ENCODE measurements at regions not wholly inside any gene's neighbourhood (a gene's known extent, or its start where the extent isn't known, plus 50 kb on each side); places are given as distances from the start of the nearest gene placed in this dataset.

GRCh38 chr1:67542747-67543146 is 112.5 kb upstream of the SERBP1 start:
- no peaks in the 10 kb centered on the region for H3K9me3 ChIP-seq (ENCODE audit: low read depth)
- no peaks in the 10 kb centered on the region for H3K36me3 ChIP-seq
- no peaks in the 10 kb centered on the region for H3K27me3 ChIP-seq
- no peak for TF ChIP-seq CTCF (IDR thresholded peaks at IDR 0.05)
- TF ChIP-seq EZH2phosphoT487 (IDR thresholded peaks at IDR 0.05), result no peak
- TF ChIP-seq EZH2 (IDR thresholded peaks at IDR 0.05), result no peak
- Mint-ChIP-seq H3K36me3 (no peaks in the 10 kb centered on the region), H3K27ac (no peak overlapping the region), H3K27me3 (ENCODE audit: insufficient read depth, low read depth) (peaks cover 5% of the 10 kb centered on the region), H3K9me3 (peaks cover 2% of the 10 kb centered on the region), H3K4me1 (peaks cover 6% of the 10 kb centered on the region), H3K4me3 (no peak overlapping the region)
- no peak overlapping the region for H3K27ac ChIP-seq
- H3K9ac ChIP-seq, result no peak overlapping the region
- no peak overlapping the region for H3K4me3 ChIP-seq
- no peak for DNase-seq (ENCODE audit: low spot score)
- no peak overlapping the region for H3K4me2 ChIP-seq
- H3K79me2 ChIP-seq (ENCODE audit: low read depth), result no peaks in the 10 kb centered on the region
- H4K20me1 ChIP-seq (ENCODE audit: low read depth), result no peaks in the 10 kb centered on the region
- H2AFZ ChIP-seq (replicated peaks), result no peak overlapping the region
- peaks cover 4% of the 10 kb centered on the region for H3K4me1 ChIP-seq
- H3F3A ChIP-seq (ENCODE audit: low read depth), result peaks cover under 1% of the 10 kb centered on the region

- Mint-ChIP-seq H3K9me3 (peaks cover 6% of the 10 kb centered on the region), H3K27ac (no peak overlapping the region), H3K4me3 (no peak overlapping the region), H3K27me3 (ENCODE audit: insufficient read depth, low read depth) (peaks cover 5% of the 10 kb centered on the region), H3K4me1 (peaks cover 2% of the 10 kb centered on the region), H3K36me3 (no peaks in the 10 kb centered on the region)
- no peak overlapping the region for H3K4me2 ChIP-seq
- H3K36me3 ChIP-seq, result no peaks in the 10 kb centered on the region
- no peaks in the 10 kb centered on the region for H3K27me3 ChIP-seq
- DNase-seq (ENCODE audit: low spot score), result no peak
- peak overlapping the region; percentile 5 for H2AFZ ChIP-seq (replicated peaks)
- no peak overlapping the region for H3K9ac ChIP-seq
- H3K4me1 ChIP-seq, result no peaks in the 10 kb centered on the region
- H3K4me3 ChIP-seq, result no peak overlapping the region
- H3K27ac ChIP-seq, result no peak overlapping the region
- H3K9me3 ChIP-seq (ENCODE audit: low read depth), result no peaks in the 10 kb centered on the region
- no peaks in the 10 kb centered on the region for H3K79me2 ChIP-seq (ENCODE audit: low read depth)
- no peaks in the 10 kb centered on the region for H3F3A ChIP-seq (ENCODE audit: low read depth)
- TF ChIP-seq EZH2 (IDR thresholded peaks at IDR 0.05), result no peak
- no peaks in the 10 kb centered on the region for H4K20me1 ChIP-seq (ENCODE audit: low read depth)
These were observed 114.7 kb upstream of the SERBP1 start for GRCh38 chr1:67544921-67545320.

- H4K20me1 ChIP-seq (ENCODE audit: low read depth), result no peaks in the 10 kb centered on the region
- H3K27ac ChIP-seq, result no peak overlapping the region
- H3K9me3 ChIP-seq (ENCODE audit: low read depth), result no peaks in the 10 kb centered on the region
- no peaks in the 10 kb centered on the region for H3K4me1 ChIP-seq
- no peaks in the 10 kb centered on the region for H3K79me2 ChIP-seq (ENCODE audit: low read depth)
- peak overlapping the region; percentile 5 for H2AFZ ChIP-seq (replicated peaks)
- no peaks in the 10 kb centered on the region for H3K27me3 ChIP-seq
- no peaks in the 10 kb centered on the region for H3K36me3 Mint-ChIP-seq
- no peak overlapping the region for H3K9ac ChIP-seq
- H3K27ac Mint-ChIP-seq, result no peak overlapping the region
- H3K9me3 Mint-ChIP-seq, result peaks cover 6% of the 10 kb centered on the region
- no peak overlapping the region for H3K4me2 ChIP-seq
- no peaks in the 10 kb centered on the region for H3K36me3 ChIP-seq
- TF ChIP-seq CTCF (IDR thresholded peaks at IDR 0.05), result no peak
- TF ChIP-seq EZH2 (IDR thresholded peaks at IDR 0.05), result no peak
- no peak for TF ChIP-seq EZH2phosphoT487 (IDR thresholded peaks at IDR 0.05)
- H3K4me3 Mint-ChIP-seq, result no peak overlapping the region
- H3K4me1 Mint-ChIP-seq, result peaks cover 2% of the 10 kb centered on the region
- peaks cover 5% of the 10 kb centered on the region for H3K27me3 Mint-ChIP-seq (ENCODE audit: insufficient read depth, low read depth)
- H3F3A ChIP-seq (ENCODE audit: low read depth), result no peaks in the 10 kb centered on the region
- DNase-seq (ENCODE audit: low spot score), result no peak
- H3K4me3 ChIP-seq, result no peak overlapping the region
These were observed 115.2 kb upstream of the SERBP1 start for GRCh38 chr1:67545364-67545763.

GRCh38 chr1:67551375-67551774 is 121.2 kb upstream of the SERBP1 start:
- TF ChIP-seq CTCF (IDR thresholded peaks at IDR 0.05) (no peak), EZH2 (IDR thresholded peaks at IDR 0.05) (no peak), EZH2phosphoT487 (IDR thresholded peaks at IDR 0.05) (no peak)
- Mint-ChIP-seq H3K4me1 (peaks cover 9% of the 10 kb centered on the region), H3K9me3 (peaks cover 6% of the 10 kb centered on the region), H3K4me3 (no peak overlapping the region), H3K36me3 (no peaks in the 10 kb centered on the region), H3K27ac (no peak overlapping the region), H3K27me3 (ENCODE audit: insufficient read depth, low read depth) (peaks cover 4% of the 10 kb centered on the region)
- H3F3A ChIP-seq (ENCODE audit: low read depth), result no peaks in the 10 kb centered on the region
- no peak overlapping the region for H3K27ac ChIP-seq
- H3K9ac ChIP-seq, result no peak overlapping the region
- peaks cover 5% of the 10 kb centered on the region for H3K4me1 ChIP-seq
- no peaks in the 10 kb centered on the region for H3K36me3 ChIP-seq
- no peak overlapping the region for H3K4me3 ChIP-seq
- no peaks in the 10 kb centered on the region for H3K9me3 ChIP-seq (ENCODE audit: low read depth)
- no peak overlapping the region for H3K4me2 ChIP-seq
- H4K20me1 ChIP-seq (ENCODE audit: low read depth), result no peaks in the 10 kb centered on the region
- no peaks in the 10 kb centered on the region for H3K27me3 ChIP-seq
- DNase-seq (ENCODE audit: low spot score), result no peak
- no peak overlapping the region for H2AFZ ChIP-seq (replicated peaks)
- H3K79me2 ChIP-seq (ENCODE audit: low read depth), result no peaks in the 10 kb centered on the region
